ENCODE measurements at regions not wholly inside any gene's neighbourhood (a gene's known extent, or its start where the extent isn't known, plus 50 kb on each side); places are given as distances from the start of the nearest gene placed in this dataset.
"Not testable (repeated sequence)": the region's sequence is repeated elsewhere in the genome, so short reads cannot be mapped to it uniquely, and the experiment has no call there.

DNA sequence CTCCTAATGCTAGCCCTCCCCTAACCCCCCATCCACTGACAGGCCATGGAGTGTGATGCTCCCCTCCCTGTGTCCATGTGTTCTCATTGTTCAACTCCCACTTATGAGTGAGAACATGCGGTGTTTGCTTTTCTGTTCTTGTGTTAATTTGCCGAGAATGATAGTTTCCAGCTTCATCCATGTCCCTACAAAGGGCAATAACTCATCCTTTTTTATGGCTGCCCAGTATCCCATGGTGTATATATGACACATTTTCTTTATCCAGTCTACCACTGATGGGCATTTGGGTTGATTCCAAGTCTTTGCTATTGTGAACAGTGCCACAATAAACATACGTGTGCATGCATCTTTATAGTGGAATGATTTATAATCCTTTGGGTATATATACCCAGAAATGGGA is 779.0 kb downstream of the PCDH7 start:
- DNase-seq, H3K4me1 Mint-ChIP-seq, H3K27me3 Mint-ChIP-seq, CTCF ChIA-PET, H3K4me3 Mint-ChIP-seq, H3K36me3 Mint-ChIP-seq, H3K27ac Mint-ChIP-seq, ATAC-seq: not testable (repeated sequence)
- peaks cover 12% of the 10 kb centered on the region for H3K9me3 Mint-ChIP-seq (ENCODE audit: low read depth)

DNA sequence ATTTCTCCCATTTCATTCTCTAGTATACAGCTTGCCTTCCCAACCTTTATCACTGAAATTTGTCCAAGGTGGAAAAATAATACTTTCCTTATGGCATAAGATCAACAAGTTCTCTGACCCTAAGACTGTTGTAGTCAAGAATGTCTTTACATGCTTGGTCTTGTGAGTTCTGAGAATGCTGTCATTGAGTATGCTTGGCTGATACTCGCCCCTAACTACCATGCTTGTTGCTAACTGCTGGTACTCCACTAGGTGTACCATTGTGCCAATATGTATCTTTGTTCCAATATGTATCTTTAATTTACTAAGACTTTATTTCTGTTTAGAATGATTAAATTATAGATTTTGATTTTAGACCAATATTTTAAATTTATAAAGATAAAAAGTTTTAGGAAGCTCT is 796.4 kb downstream of the PCDH7 start:
- H3K4me3 Mint-ChIP-seq = no peak overlapping the region
- ATAC-seq = no peak
- no peak for DNase-seq
- no peak overlapping the region for H3K27ac Mint-ChIP-seq
- peaks cover 4% of the 10 kb centered on the region for H3K9me3 Mint-ChIP-seq (ENCODE audit: low read depth)
- no peaks in the 10 kb centered on the region for H3K4me1 Mint-ChIP-seq
- no peaks in the 10 kb centered on the region for H3K27me3 Mint-ChIP-seq
- CTCF ChIA-PET = no interaction called here
- no peaks in the 10 kb centered on the region for H3K36me3 Mint-ChIP-seq

GRCh38 chr4:31518796-31519250 is 798.7 kb downstream of the PCDH7 start:
- peaks cover 4% of the 10 kb centered on the region for H3K9me3 Mint-ChIP-seq (ENCODE audit: low read depth)
- CTCF ChIA-PET = no interaction called here

DNA sequence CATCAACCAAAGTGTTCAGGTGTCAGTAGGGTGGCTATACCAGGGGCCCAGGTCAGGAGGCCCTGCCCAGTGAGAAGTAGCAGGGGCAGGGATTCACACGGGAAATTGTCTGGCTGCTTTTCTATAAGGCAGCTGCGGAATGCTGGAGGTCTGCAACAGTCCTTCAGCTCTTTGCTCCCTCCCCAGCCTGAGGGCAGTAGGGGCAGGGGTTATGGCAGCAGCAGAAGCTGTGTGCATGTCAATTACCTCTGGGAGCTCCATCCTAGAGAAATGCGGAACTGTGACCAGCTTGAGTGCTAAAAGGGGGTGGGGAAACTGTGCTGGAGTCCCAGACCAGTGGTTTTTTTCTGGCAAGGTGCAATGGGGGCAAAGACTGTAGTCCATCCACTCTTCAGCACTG is 810.4 kb downstream of the PCDH7 start:
- no peak overlapping the region for H3K27ac Mint-ChIP-seq
- CTCF ChIA-PET = no interaction called here
- H3K9me3 Mint-ChIP-seq (ENCODE audit: low read depth) = no peaks in the 10 kb centered on the region
- no peak for DNase-seq
- no peaks in the 10 kb centered on the region for H3K27me3 Mint-ChIP-seq
- no peak for ATAC-seq
- H3K4me3 Mint-ChIP-seq = no peak overlapping the region
- H3K4me1 Mint-ChIP-seq = no peaks in the 10 kb centered on the region
- no peaks in the 10 kb centered on the region for H3K36me3 Mint-ChIP-seq

More at GRCh38 chr4:31518796-31519250, 798.7 kb downstream of the PCDH7 start:
- Mint-ChIP-seq H3K27me3 (no peaks in the 10 kb centered on the region), H3K4me3 (no peak overlapping the region), H3K4me1 (no peaks in the 10 kb centered on the region), H3K27ac (no peak overlapping the region), H3K36me3 (no peaks in the 10 kb centered on the region)
- DNase-seq (no peak), ATAC-seq (no peak)

DNA sequence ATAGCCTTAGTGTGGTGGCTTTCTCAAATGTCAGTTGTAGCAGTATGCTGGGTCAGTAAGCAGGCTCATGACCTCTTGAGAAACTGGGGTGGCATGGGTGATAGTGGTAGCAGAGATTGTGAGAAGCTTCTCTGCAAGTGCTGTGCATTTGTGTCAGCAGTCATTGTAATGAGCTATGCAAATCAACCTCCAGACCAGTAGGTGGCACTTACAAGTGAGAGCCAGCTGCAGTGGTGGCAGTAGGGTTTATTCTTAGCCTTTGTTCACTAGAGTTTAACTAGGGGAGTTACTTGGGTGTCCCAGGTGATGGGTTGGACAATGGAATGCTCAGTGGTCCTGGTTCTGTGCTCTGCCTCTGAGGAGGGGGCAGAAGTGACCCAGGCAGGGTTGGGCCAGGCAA is 818.7 kb downstream of the PCDH7 start:
- Mint-ChIP-seq H3K4me1 (no peaks in the 10 kb centered on the region), H3K36me3 (no peaks in the 10 kb centered on the region)
- no peak for ATAC-seq

GRCh38 chr4:31539284-31540069 is 819.3 kb downstream of the PCDH7 start:
- H3K27ac Mint-ChIP-seq = no peak overlapping the region
- no peak for DNase-seq

More for the DNA sequence above, 818.7 kb downstream of the PCDH7 start:
- no peaks in the 10 kb centered on the region for H3K27me3 Mint-ChIP-seq
- no peak for DNase-seq
- H3K4me3 Mint-ChIP-seq = no peak overlapping the region
- no peak overlapping the region for H3K27ac Mint-ChIP-seq
- CTCF ChIA-PET = no interaction called here
- peaks cover 12% of the 10 kb centered on the region for H3K9me3 Mint-ChIP-seq (ENCODE audit: low read depth)

DNA sequence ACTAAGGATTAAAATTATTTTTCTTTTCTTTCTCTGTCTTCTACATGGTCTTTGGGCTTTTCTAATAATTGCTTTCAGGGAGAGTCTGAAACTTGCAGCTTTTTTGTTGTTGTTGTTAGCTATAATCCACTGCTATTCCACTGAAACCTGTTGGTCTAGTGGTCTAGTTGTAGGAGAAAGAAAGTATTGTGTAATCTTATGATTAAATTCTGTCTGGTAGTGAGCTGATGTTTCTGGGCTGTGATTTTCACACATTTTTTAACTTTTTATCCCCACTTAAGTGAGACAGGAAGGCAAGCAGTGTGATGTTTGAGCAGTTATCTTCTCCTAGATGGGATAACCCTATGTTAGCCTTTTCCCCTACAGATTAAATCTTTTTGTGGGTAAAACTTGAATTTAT is 825.2 kb downstream of the PCDH7 start:
- no peak overlapping the region for H3K4me3 Mint-ChIP-seq
- no peak overlapping the region for H3K27ac Mint-ChIP-seq
- peaks cover 2% of the 10 kb centered on the region for H3K9me3 Mint-ChIP-seq (ENCODE audit: low read depth)
- H3K27me3 Mint-ChIP-seq = no peaks in the 10 kb centered on the region
- DNase-seq (no peak), ATAC-seq (no peak)
- no peaks in the 10 kb centered on the region for H3K36me3 Mint-ChIP-seq
- no peaks in the 10 kb centered on the region for H3K4me1 Mint-ChIP-seq
- CTCF ChIA-PET = no interaction called here

More at GRCh38 chr4:31539284-31540069, 819.3 kb downstream of the PCDH7 start:
- Mint-ChIP-seq H3K9me3 (ENCODE audit: low read depth) (peaks cover 12% of the 10 kb centered on the region), H3K4me1 (no peaks in the 10 kb centered on the region), H3K4me3 (no peak overlapping the region), H3K27me3 (no peaks in the 10 kb centered on the region), H3K36me3 (no peaks in the 10 kb centered on the region)
- CTCF ChIA-PET = no interaction called here
- ATAC-seq = no peak

DNA sequence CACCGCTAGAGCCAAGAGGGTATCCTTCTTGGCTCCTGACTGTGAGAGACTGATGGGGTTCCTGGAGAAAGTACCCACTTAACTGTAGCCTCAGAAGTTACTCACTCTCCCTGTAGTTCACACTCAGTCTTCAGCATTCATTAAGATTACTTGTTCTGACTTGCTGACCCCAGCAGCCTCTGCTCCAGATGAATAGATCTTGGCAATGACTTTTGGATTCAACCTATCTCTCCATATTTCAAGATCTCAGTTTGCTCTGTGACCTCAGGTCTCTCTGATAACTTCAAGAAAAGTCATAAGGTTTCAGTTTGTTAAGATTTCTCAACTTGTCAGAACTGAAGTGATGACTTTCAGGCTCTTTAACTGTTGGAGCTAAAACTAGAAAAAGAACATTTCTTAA is 825.6 kb downstream of the PCDH7 start:
- Mint-ChIP-seq H3K9me3 (ENCODE audit: low read depth) (peaks cover 6% of the 10 kb centered on the region), H3K4me3 (no peak overlapping the region), H3K27me3 (no peaks in the 10 kb centered on the region), H3K36me3 (no peaks in the 10 kb centered on the region), H3K4me1 (no peaks in the 10 kb centered on the region), H3K27ac (no peak overlapping the region)
- no peak for ATAC-seq
- no peak for DNase-seq
- CTCF ChIA-PET = no interaction called here

DNA sequence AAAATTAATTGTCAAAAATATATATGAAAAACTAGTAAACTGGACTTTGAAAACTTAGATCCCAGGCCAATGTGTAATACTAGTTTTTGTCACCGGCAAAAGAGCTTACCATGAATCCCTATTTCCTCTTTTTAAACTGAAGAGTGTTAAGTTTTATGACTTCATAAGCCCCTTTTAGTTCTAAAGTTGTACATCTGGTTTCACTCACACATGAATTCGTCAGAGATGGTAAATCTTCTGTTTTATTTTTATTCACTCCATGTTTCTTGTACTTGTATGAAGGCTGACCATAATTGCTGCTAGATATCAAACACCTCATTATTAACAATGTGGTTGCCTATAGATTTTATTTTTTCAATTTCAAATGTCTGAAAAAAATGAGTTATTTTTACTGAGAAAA is 827.9 kb downstream of the PCDH7 start:
- Mint-ChIP-seq H3K4me3 (no peak overlapping the region), H3K27ac (no peak overlapping the region), H3K9me3 (ENCODE audit: low read depth) (peaks cover 4% of the 10 kb centered on the region), H3K4me1 (no peaks in the 10 kb centered on the region), H3K27me3 (no peaks in the 10 kb centered on the region), H3K36me3 (no peaks in the 10 kb centered on the region)
- ATAC-seq (no peak), DNase-seq (no peak)
- CTCF ChIA-PET = no interaction called here

GRCh38 chr4:31548823-31549222 is 828.7 kb downstream of the PCDH7 start:
- Mint-ChIP-seq H3K4me1 (no peaks in the 10 kb centered on the region), H3K9me3 (ENCODE audit: low read depth) (peaks cover 4% of the 10 kb centered on the region), H3K36me3 (no peaks in the 10 kb centered on the region), H3K27me3 (no peaks in the 10 kb centered on the region), H3K27ac (no peak overlapping the region), H3K4me3 (no peak overlapping the region)
- CTCF ChIA-PET = no interaction called here
- DNase-seq = no peak
- no peak for ATAC-seq

DNA sequence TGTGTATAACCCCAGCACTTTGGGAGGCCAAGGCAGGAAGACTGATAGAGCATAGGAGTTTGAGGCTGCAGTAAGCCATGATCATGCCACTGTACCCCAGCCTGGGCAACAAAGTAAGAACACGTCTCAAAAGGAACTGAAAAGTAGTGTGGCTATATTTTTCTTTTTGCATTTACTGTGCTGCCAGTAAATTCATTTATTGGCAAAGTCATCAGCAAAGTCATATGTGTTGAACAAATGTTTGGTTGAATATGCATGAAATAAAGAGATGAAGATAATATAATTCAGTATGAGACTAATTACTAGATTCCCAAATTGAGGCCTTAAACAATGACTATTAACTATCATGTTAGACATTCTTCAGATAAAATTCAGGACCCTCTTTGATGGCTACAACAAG is 829.1 kb downstream of the PCDH7 start:
- Mint-ChIP-seq H3K9me3 (ENCODE audit: low read depth) (peaks cover 4% of the 10 kb centered on the region), H3K27ac (no peak overlapping the region), H3K36me3 (no peaks in the 10 kb centered on the region), H3K27me3 (no peaks in the 10 kb centered on the region), H3K4me3 (no peak overlapping the region), H3K4me1 (no peaks in the 10 kb centered on the region)
- ATAC-seq (no peak), DNase-seq (no peak)
- CTCF ChIA-PET = no interaction called here

DNA sequence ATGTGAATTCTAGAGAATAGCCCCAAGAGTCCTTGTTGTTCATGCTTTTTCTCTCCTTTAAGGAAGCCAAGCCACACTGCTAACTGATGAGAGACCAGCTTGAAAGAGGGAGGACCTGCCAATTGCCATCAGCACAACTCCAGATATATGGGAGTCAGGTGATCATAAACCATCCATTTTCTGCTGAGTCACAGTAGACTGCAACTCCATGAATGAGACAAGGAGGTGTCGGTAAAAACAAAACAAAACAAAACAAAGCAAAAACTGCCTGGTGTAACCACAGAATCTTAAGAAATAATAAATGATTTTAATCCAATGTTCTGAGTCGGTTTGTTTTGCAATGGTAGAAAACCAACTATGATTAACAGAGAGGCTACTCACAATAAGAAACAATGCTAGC is 837.3 kb downstream of the PCDH7 start:
- Mint-ChIP-seq H3K27ac (no peak overlapping the region), H3K4me3 (no peak overlapping the region), H3K36me3 (no peaks in the 10 kb centered on the region), H3K4me1 (no peaks in the 10 kb centered on the region), H3K9me3 (ENCODE audit: low read depth) (peaks cover 4% of the 10 kb centered on the region), H3K27me3 (no peaks in the 10 kb centered on the region)
- CTCF ChIA-PET = no interaction called here
- DNase-seq (no peak), ATAC-seq (no peak)

DNA sequence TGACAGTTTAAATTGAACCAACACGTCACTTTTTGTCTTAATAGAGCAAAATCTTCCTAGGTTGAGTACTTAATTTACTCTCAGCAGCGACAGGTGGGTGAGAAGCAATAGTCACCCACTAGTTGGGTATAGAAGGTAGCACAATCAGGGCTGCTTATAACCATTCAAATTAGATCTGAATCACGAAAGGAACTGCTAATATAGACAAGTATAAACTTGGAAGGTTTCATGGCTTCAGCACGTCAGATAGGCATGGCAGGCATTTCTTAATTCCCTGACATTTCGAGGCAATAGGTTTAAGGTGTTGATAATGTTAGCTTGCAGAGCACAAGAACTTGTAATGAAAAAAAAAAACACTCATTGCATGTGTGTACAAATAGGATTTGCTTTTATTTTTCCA is 853.4 kb downstream of the PCDH7 start:
- H3K4me1 Mint-ChIP-seq = no peaks in the 10 kb centered on the region
- H3K9me3 Mint-ChIP-seq (ENCODE audit: low read depth) = peaks cover 5% of the 10 kb centered on the region
- ATAC-seq = no peak
- no peaks in the 10 kb centered on the region for H3K27me3 Mint-ChIP-seq
- no peak overlapping the region for H3K4me3 Mint-ChIP-seq
- no peak overlapping the region for H3K27ac Mint-ChIP-seq
- H3K36me3 Mint-ChIP-seq = no peaks in the 10 kb centered on the region
- CTCF ChIA-PET = no interaction called here
- no peak for DNase-seq

- H3K4me1 Mint-ChIP-seq = no peaks in the 10 kb centered on the region
- H3K4me3 Mint-ChIP-seq = no peak overlapping the region
- CTCF ChIA-PET = no interaction called here
- H3K9me3 Mint-ChIP-seq (ENCODE audit: low read depth) = peaks cover 5% of the 10 kb centered on the region
- DNase-seq = no peak
- H3K27ac Mint-ChIP-seq = no peak overlapping the region
- no peaks in the 10 kb centered on the region for H3K27me3 Mint-ChIP-seq
- no peak for ATAC-seq
- no peaks in the 10 kb centered on the region for H3K36me3 Mint-ChIP-seq
Measured at GRCh38 chr4:31575504-31575903, 855.3 kb downstream of the PCDH7 start.

DNA sequence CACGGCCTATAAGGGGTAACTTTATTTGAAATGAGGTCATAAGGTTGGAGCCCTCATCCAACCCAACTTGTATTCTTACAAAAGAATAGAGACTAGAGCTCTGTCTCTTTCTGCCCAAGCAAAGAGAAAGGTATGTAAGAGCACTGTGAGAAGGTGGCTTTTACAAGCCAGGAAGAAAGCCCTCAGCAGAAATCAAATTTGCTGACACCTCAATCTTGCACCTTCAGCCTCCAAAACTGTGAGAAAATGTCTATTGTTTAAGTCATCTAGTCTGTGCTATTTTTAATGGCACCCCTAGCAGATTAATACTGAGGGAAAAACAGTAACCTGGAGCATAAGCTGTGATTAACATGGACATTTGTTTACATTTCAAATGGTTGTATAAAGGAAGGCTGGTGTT is 860.7 kb downstream of the PCDH7 start:
- Mint-ChIP-seq H3K4me1 (no peaks in the 10 kb centered on the region), H3K36me3 (no peaks in the 10 kb centered on the region), H3K27me3 (no peaks in the 10 kb centered on the region), H3K27ac (no peak overlapping the region), H3K9me3 (ENCODE audit: low read depth) (peaks cover 2% of the 10 kb centered on the region), H3K4me3 (no peak overlapping the region)
- ATAC-seq (no peak), DNase-seq (no peak)
- CTCF ChIA-PET = no interaction called here
